BLaER1 treated with 17β-estradiol and CSF1 and Interleukin-3, amounts not matched to agents 10 nM and 100 nM (cell line): ENCODE measurements at regions not wholly inside any gene's neighbourhood (a gene's known extent, or its start where the extent isn't known, plus 50 kb on each side); places are given as distances from the start of the nearest gene placed in this dataset.

Source experiments
- H3K27ac ChIP-seq, 11 experiments: shearing (Covaris generic); formaldehyde crosslinking; 2 replicates each; pipeline ENCODE4 v1.8.1; 2022
- H3K27me3 ChIP-seq, 11 experiments: shearing (Covaris generic); formaldehyde crosslinking; 2 replicates each; pipeline ENCODE4 v1.8.1; 2022
- H3K36me3 ChIP-seq, 11 experiments: shearing (Covaris generic); formaldehyde crosslinking; 2 replicates each; pipeline ENCODE4 v1.8.1; 2022
- H3K4me1 ChIP-seq, 10 experiments: shearing (Covaris generic); formaldehyde crosslinking; 2 replicates each; pipeline ENCODE4 v1.8.1; 2022
- H3K4me2 ChIP-seq, 11 experiments: shearing (Covaris generic); formaldehyde crosslinking; 2 replicates each; pipeline ENCODE4 v1.8.1; 2022
- H3K4me3 ChIP-seq, 10 experiments: shearing (Covaris generic); formaldehyde crosslinking; 2 replicates each; pipeline ENCODE4 v1.8.1; 2022
- H3K9ac ChIP-seq, 11 experiments: shearing (Covaris generic); formaldehyde crosslinking; 2 replicates each; pipeline ENCODE4 v1.8.1; 2022
- H3K9me3 ChIP-seq, 11 experiments: shearing (Covaris generic); formaldehyde crosslinking; replicated peaks in 1 of 11; 2 replicates each; pipeline ENCODE4 v1.8.1; 2022
- H4K20me1 ChIP-seq, 11 experiments: shearing (Covaris generic); formaldehyde crosslinking; 2 replicates each; pipeline ENCODE4 v1.8.1; 2022
- Cebpa-rat ChIP-seq, 11 experiments: shearing (Covaris generic); IDR thresholded peaks; 2 replicates each; pipeline ENCODE4 v1.8.1; 2022

DNA sequence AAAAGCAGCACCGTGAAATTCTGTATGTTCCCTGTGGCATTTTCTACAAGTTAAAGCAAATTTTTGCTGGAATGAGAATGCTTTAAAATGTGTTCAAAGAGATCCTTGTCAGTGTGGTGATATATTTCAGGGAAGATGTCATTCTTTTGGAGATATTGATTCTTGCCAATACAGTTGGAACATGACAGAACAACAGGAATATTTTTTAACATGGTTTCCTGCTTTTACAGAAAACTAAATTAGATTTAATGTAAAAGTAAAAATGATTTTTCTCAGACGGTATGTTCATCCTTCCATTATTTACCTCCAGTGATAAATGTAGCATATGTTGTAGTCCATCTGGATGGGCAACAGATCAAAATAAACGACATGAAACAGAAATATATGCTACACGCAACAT, 474.8 kb downstream of the TMA16 start:
- H3K4me3 ChIP-seq = no peak overlapping the region
- no peaks in the 10 kb centered on the region for H4K20me1 ChIP-seq
- TF ChIP-seq Cebpa-rat (IDR thresholded peaks at IDR 0.05) = no peak
- H3K4me2 ChIP-seq = no peak overlapping the region
- no peaks in the 10 kb centered on the region for H3K9me3 ChIP-seq
- no peaks in the 10 kb centered on the region for H3K27me3 ChIP-seq
- H3K4me1 ChIP-seq = no peaks in the 10 kb centered on the region
- no peaks in the 10 kb centered on the region for H3K36me3 ChIP-seq
- no peak overlapping the region for H3K9ac ChIP-seq
- H3K27ac ChIP-seq = no peak overlapping the region

DNA sequence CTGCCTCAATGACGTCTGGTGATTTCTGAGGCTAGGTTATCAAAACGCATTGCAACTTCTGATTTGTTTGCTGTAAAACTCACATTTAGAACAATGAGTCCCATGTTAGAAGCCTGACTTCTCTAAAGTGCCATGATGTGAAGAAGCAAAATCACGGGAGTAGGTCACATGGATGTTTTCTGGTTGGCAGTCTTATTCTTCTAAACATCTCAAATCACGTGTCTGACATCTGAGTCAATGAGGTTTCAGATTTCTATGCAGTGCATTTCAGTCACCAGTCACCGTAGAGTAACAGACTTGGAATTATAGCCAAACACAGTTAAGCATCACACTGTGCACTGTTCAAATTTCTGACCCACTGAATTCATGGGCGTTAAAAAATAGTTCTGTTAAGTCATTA, 482.1 kb downstream of the TMA16 start:
- H3K9me3 ChIP-seq = no peaks in the 10 kb centered on the region
- no peaks in the 10 kb centered on the region for H4K20me1 ChIP-seq
- H3K27ac ChIP-seq = no peak overlapping the region
- no peaks in the 10 kb centered on the region for H3K36me3 ChIP-seq
- H3K4me3 ChIP-seq = no peak overlapping the region
- H3K4me1 ChIP-seq = no peaks in the 10 kb centered on the region
- no peak overlapping the region for H3K4me2 ChIP-seq
- no peak for TF ChIP-seq Cebpa-rat (IDR thresholded peaks at IDR 0.05)
- H3K9ac ChIP-seq = no peak overlapping the region
- no peaks in the 10 kb centered on the region for H3K27me3 ChIP-seq

DNA sequence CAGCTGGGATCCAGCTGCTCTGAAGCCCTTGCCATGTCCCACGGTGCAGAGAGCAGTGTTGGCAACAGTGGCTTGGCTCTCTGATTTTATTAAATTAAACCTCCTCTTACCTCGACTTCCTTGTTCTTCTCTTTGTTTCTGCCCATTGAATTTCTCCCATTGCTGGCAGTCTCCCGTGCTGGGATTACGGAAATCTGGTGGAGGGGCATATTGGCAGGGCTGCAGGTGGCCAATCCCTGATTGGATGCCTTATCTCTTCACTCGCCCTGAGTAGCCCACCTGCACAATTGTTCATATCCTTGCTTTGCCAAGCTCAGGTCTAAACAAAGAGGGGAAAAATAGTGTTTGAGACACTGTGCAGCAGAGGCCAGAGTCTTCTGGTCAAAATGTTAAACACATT, 493.9 kb downstream of the TMA16 start:
- Histone ChIP-seq H3K27me3 (no peaks in the 10 kb centered on the region), H3K27ac (no peak overlapping the region)
- TF ChIP-seq Cebpa-rat (IDR thresholded peaks at IDR 0.05) = no peak

GRCh38 chr4:163988865-163989264, 494.4 kb downstream of the TMA16 start:
- Histone ChIP-seq H4K20me1 (no peaks in the 10 kb centered on the region), H3K9me3 (no peaks in the 10 kb centered on the region), H3K27ac (no peak overlapping the region), H3K27me3 (no peaks in the 10 kb centered on the region), H3K4me2 (no peak overlapping the region), H3K36me3 (no peaks in the 10 kb centered on the region), H3K4me3 (no peak overlapping the region), H3K9ac (no peak overlapping the region), H3K4me1 (no peaks in the 10 kb centered on the region)
- TF ChIP-seq Cebpa-rat (IDR thresholded peaks at IDR 0.05) = no peak

More for the DNA sequence above, 493.9 kb downstream of the TMA16 start:
- H3K9me3 ChIP-seq = no peaks in the 10 kb centered on the region
- no peaks in the 10 kb centered on the region for H3K4me1 ChIP-seq
- no peak overlapping the region for H3K4me2 ChIP-seq
- no peaks in the 10 kb centered on the region for H4K20me1 ChIP-seq
- no peaks in the 10 kb centered on the region for H3K36me3 ChIP-seq
- no peak overlapping the region for H3K4me3 ChIP-seq
- no peak overlapping the region for H3K9ac ChIP-seq

DNA sequence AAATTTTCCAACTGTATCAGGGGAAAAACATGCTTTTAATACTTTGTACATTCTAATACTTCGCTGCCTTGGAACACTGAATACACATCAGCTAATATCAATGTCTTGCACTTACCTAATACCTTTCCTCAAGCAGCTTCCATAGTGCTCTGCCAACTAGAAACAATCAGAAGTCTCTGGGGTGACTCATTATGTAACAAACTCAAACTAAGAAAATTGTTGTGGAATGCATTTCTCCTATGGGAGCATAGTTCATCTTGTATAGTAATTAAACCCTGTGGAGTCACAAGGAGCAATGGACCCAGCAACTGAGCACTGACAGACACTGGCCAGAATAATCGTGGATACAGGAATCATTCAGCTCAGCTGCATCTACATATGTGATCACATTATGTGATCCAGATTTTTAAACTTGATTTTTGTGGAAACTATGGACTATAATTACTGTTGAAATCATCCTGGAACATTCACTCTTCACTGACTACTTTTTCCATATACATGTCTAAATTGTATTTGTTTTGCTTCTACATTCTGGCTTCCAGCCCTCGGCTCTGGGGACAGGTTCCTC, 496.9 kb downstream of the TMA16 start:
- H3K9me3 ChIP-seq = no peaks in the 10 kb centered on the region
- H3K27ac ChIP-seq = no peak overlapping the region
- no peaks in the 10 kb centered on the region for H3K36me3 ChIP-seq
- no peaks in the 10 kb centered on the region for H4K20me1 ChIP-seq
- H3K9ac ChIP-seq = no peak overlapping the region
- no peaks in the 10 kb centered on the region for H3K27me3 ChIP-seq
- no peaks in the 10 kb centered on the region for H3K4me1 ChIP-seq
- no peak overlapping the region for H3K4me3 ChIP-seq
- H3K4me2 ChIP-seq = no peak overlapping the region
- TF ChIP-seq Cebpa-rat (IDR thresholded peaks at IDR 0.05) = no peak

DNA sequence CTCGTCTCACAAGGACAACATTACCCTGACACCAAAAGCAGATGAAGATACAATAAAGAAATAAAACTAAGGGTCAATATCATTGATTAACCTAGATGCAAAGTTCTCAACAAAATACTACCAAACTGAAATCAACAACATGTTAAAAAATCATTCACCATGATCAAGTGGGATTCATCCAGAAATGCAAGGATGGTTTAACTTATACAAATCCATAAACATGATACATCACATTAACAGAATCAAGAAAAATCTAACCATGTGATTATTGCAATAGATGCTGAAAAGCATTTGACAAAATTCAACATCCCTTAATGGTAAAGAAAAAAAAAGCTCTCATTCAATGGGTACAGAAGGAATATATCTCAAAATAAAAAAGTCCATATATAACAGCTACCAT, 514.9 kb downstream of the TMA16 start:
- Histone ChIP-seq H3K4me1 (no peaks in the 10 kb centered on the region), H3K9ac (no peak overlapping the region), H3K4me3 (no peak overlapping the region), H3K27me3 (no peaks in the 10 kb centered on the region), H3K27ac (no peak overlapping the region), H4K20me1 (no peaks in the 10 kb centered on the region), H3K4me2 (no peak overlapping the region), H3K36me3 (no peaks in the 10 kb centered on the region), H3K9me3 (peaks cover 0 to 6% (median 0%) of the 10 kb centered on the region in 11 experiments; a peak in 2 of 22 replicates)
- no peak for TF ChIP-seq Cebpa-rat (IDR thresholded peaks at IDR 0.05)

GRCh38 chr4:164011791-164012190, 517.3 kb downstream of the TMA16 start:
- H3K4me3 ChIP-seq = no peak overlapping the region
- H3K4me1 ChIP-seq = no peaks in the 10 kb centered on the region
- peaks cover 0 to 6% (median 0%) of the 10 kb centered on the region in 11 experiments; a peak in 3 of 22 replicates for H3K9me3 ChIP-seq
- no peak overlapping the region for H3K27ac ChIP-seq
- TF ChIP-seq Cebpa-rat (IDR thresholded peaks at IDR 0.05) = no peak
- H3K9ac ChIP-seq = no peak overlapping the region
- H3K27me3 ChIP-seq = no peaks in the 10 kb centered on the region
- H3K36me3 ChIP-seq = no peaks in the 10 kb centered on the region
- no peaks in the 10 kb centered on the region for H4K20me1 ChIP-seq
- H3K4me2 ChIP-seq = no peak overlapping the region

DNA sequence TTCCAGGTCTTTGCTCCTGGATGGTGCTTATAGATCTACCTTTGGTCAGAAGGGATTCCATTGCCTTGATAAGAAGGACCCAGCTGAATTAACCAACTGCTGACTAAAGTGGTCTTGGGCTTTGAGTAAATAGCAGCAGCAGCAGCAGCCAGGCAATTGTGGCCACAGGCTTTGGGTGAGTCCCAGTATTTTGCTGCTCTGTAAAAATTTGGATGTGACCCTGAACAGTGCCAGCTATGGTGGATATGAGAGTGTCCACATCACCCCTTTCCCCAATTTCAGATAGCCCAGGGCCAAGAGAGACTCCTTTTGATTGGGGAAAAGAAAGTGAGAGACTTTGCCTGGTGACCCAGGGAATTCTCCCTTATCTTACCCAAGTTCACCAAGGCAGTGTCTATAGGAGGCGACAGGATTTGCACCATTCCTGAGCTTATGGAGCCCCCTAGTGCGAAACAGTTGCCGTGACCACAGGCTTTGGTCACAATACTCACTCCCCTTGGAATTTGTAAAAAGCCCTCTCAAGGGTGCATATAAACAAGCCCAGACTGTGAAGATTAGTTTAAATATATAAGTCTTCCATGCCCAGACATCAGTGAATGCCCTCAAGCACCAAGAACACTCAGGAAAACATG, 518.0 kb downstream of the TMA16 start:
- no peaks in the 10 kb centered on the region for H3K36me3 ChIP-seq
- no peaks in the 10 kb centered on the region for H3K4me1 ChIP-seq
- no peak for TF ChIP-seq Cebpa-rat (IDR thresholded peaks at IDR 0.05)
- H3K27me3 ChIP-seq = no peaks in the 10 kb centered on the region
- H3K9ac ChIP-seq = no peak overlapping the region
- H3K9me3 ChIP-seq = peaks cover 0 to 6% (median 0%) of the 10 kb centered on the region in 11 experiments; a peak in 3 of 22 replicates
- no peak overlapping the region for H3K27ac ChIP-seq
- H3K4me2 ChIP-seq = no peak overlapping the region
- H4K20me1 ChIP-seq = no peaks in the 10 kb centered on the region
- no peak overlapping the region for H3K4me3 ChIP-seq

- TF ChIP-seq Cebpa-rat (IDR thresholded peaks at IDR 0.05) = peak in 2 of 11 experiments; percentile 33 to 39; a peak in 2 of 22 replicates
- H3K4me3 ChIP-seq = no peak overlapping the region
These were observed 527.5 kb downstream of the TMA16 start for GRCh38 chr4:164021947-164022346.

DNA sequence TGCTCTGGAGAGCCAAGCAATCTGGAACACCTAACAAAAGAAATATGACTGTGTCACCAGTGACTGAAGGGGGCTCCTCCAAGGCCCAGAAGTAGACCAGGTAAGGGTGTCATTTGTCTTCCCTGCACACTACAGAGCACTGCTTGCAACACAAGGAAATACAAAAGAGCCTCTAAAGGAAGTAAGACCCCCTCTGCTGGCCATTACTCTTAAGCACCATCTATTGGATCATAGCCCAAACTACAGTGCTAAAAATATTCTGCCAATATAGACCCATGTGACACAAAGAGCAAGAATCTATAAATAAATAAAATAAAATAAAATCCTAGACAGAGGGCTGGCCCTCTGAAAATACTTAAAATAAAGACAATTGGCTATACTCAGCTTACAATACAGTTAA, 528.7 kb downstream of the TMA16 start:
- no peaks in the 10 kb centered on the region for H4K20me1 ChIP-seq
- no peaks in the 10 kb centered on the region for H3K27me3 ChIP-seq
- H3K4me1 ChIP-seq = no peaks in the 10 kb centered on the region
- no peak overlapping the region for H3K27ac ChIP-seq
- H3K9ac ChIP-seq = no peak overlapping the region
- no peak for TF ChIP-seq Cebpa-rat (IDR thresholded peaks at IDR 0.05)
- H3K36me3 ChIP-seq = no peaks in the 10 kb centered on the region
- H3K9me3 ChIP-seq = peaks cover 12 to 22% (median 17%) of the 10 kb centered on the region in 11 experiments; a peak in 18 of 22 replicates
- H3K4me2 ChIP-seq = no peak overlapping the region
- no peak overlapping the region for H3K4me3 ChIP-seq

More at GRCh38 chr4:164021947-164022346, 527.5 kb downstream of the TMA16 start:
- Histone ChIP-seq H3K9me3 (peaks cover 12 to 22% (median 17%) of the 10 kb centered on the region in 11 experiments; a peak in 18 of 22 replicates), H4K20me1 (no peaks in the 10 kb centered on the region), H3K4me2 (no peak overlapping the region), H3K36me3 (no peaks in the 10 kb centered on the region), H3K27me3 (no peaks in the 10 kb centered on the region), H3K27ac (no peak overlapping the region), H3K9ac (no peak overlapping the region), H3K4me1 (no peaks in the 10 kb centered on the region)
